Fibroblast of the aortic adventitia (primary cell): ENCODE measurements at regions not wholly inside any gene's neighbourhood (a gene's known extent, or its start where the extent isn't known, plus 50 kb on each side); places are given as distances from the start of the nearest gene placed in this dataset.

Experiments
- DNase-seq: peaks from one replicate; pipeline ENCODE4 v3.0.0-alpha.2; 2010; ENCODE audit warnings: low read depth
- H3K4me3 ChIP-seq: 2 replicates; pipeline ENCODE4 v1.5.1; 2011; ENCODE audit warnings: low read depth, mild to moderate bottlenecking, control low read depth, low read length, moderate library complexity
- TF ChIP-seq, protein P1 (sequence below): IDR thresholded peaks from 2 replicates; pipeline ENCODE4 v1.5.1; 2011; ENCODE audit warnings: mild to moderate bottlenecking, low read length, control low read depth, inconsistent platforms; ENCODE audit not compliant: insufficient read depth

DNA sequence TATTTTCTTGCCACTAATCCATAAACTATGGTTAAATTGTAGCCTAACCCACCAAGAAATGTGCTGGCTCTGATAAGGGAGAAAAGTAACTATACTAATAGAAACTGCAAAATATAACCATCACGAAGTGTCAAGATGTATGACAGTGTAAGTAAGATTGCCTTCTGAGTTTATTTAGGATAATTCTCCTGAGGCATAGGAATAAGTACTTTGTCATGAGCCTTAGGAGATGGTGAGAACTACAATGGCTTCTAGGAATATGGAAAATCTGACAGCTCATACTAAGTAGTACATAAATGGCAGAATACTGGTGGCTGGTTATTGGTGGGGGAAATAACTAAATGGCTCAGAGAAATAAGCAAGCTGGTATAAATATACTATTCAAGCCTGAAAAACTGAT lies 543.9 kb downstream of the PRR16 start:
- TF ChIP-seq, protein P1, sequence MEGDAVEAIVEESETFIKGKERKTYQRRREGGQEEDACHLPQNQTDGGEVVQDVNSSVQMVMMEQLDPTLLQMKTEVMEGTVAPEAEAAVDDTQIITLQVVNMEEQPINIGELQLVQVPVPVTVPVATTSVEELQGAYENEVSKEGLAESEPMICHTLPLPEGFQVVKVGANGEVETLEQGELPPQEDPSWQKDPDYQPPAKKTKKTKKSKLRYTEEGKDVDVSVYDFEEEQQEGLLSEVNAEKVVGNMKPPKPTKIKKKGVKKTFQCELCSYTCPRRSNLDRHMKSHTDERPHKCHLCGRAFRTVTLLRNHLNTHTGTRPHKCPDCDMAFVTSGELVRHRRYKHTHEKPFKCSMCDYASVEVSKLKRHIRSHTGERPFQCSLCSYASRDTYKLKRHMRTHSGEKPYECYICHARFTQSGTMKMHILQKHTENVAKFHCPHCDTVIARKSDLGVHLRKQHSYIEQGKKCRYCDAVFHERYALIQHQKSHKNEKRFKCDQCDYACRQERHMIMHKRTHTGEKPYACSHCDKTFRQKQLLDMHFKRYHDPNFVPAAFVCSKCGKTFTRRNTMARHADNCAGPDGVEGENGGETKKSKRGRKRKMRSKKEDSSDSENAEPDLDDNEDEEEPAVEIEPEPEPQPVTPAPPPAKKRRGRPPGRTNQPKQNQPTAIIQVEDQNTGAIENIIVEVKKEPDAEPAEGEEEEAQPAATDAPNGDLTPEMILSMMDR, result no peak
- no peak for DNase-seq
- no peak overlapping the region for H3K4me3 ChIP-seq

DNA sequence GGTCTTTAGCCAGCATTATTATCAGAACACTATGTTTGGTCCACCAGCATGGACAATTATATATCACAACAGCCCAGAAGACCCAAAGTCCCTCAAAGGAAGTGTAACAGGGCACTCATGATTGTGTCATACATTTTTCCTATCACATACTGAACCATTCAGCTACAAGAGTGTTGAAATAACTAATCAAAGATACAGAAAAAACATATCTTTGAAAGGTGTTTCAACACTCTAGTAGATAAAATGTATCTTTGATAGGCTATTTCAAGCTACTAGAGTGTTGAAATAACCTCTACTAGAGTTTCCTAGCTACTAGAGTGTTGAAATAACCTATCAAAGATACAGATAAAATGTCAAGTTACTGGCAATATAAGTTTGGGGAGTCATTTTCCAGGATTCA lies 545.0 kb downstream of the PRR16 start:
- no peak for DNase-seq
- TF ChIP-seq, protein P1, result no peak

DNA sequence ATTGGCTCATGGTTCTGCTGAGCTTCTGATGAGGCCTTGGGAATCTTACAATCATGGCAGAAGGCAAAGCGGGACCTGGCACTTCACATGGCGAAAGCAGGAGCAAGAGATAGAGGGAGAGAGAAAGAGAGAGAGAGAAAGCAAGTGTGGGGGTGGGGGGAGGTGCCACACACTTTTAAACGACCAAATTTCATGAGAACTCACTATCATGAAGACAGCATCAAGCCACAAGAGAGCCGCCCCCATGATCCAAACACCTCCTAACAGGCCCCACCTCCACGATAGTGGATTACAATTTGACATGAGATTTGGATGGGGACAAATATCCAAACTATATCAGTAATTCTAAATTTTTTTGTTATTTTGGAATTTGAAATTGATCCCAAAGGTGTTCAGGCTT lies 553.9 kb downstream of the PRR16 start:
- H3K4me3 ChIP-seq, result no peak overlapping the region
- TF ChIP-seq, protein P1, result no peak
- no peak for DNase-seq

More for the DNA sequence above, 545.0 kb downstream of the PRR16 start:
- H3K4me3 ChIP-seq, result no peak overlapping the region

DNA sequence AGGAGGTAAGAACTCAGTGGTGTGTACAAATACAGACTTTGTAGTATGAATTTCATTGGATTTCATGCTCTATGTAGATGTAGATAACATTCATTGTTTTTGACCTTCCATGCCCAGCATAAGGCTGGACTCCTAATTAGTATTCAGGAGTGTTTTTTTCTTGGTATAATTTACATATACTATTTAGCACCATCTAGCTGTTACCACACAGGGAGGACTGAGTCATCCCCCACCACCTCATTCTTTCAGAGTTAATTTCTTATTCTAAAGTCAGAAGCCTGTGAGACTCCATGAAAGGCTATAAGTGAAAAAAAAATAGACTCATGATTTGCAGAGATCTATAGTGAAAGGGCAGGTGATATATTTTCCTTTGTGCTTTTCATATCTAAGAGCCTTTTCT lies 555.0 kb downstream of the PRR16 start:
- H3K4me3 ChIP-seq, result no peak overlapping the region
- TF ChIP-seq, protein P1, result no peak
- no peak for DNase-seq

DNA sequence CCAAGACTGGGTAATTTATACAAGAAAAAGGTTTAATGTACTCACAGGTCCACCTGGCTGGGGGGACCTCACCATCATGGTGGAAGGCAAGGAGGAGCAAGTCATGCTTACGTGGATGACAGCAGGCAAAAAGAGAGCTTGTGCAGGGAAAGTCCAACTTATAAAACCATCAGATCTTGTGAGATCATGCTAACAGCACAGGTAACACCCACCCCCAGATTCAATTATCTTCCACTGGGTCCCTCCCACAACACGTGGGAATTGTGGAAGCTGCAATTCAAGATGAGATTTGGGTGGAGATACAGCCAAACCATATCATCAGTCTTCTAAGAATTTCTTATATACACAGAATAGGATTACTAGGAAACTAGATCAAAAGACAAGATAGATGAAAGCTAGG lies 555.6 kb downstream of the PRR16 start:
- no peak overlapping the region for H3K4me3 ChIP-seq
- no peak for DNase-seq
- TF ChIP-seq, protein P1, result no peak

DNA sequence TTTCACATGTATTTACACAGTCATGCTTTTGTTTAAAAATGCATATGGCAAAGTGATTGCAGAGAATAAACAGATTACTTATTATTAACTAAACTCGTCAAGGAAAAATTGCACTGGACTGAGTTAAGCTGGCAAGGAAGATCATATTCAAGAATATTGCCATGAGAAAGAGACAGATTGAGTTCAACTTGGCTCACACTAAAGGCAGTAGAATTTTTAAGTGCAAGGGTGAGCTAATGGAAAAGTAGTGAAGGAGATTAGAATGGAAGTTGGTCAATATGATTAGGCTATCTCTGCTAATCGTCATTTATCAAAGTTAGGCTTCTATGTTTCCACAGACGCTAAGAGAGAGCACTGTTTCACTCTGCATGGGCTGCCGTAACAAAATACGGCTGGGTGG lies 557.6 kb downstream of the PRR16 start:
- H3K4me3 ChIP-seq, result no peak overlapping the region
- DNase-seq, result no peak
- TF ChIP-seq, protein P1, result no peak
